Heart right ventricle (tissue), 16 donors: ENCODE measurements at regions not wholly inside any gene's neighbourhood (a gene's known extent, or its start where the extent isn't known, plus 50 kb on each side); places are given as distances from the start of the nearest gene placed in this dataset.

Experiments
- ATAC-seq, 8 donors: fragments of 200-7000 bp; cut with Tn5 transposase; one replicate each; pipeline ENCODE4 v1.9.1; 2020; ENCODE audit warnings: mild to moderate bottlenecking in 8 of 8, moderate library complexity in 8 of 8, moderate number of reproducible peaks in 1 of 8
- DNase-seq, 2 donors: peaks; one replicate each; pipeline ENCODE4 v3.0.0-alpha.2; 2020
- H3K27ac ChIP-seq, 10 donors: fragments of 200-600 bp; sonication (generic) in 2 of 10; one replicate each; pipeline versions ENCODE4 v1.5.0 to v1.8.0; 2020 to 2022; ENCODE audit warnings: mild to moderate bottlenecking in 3 of 10
- H3K27me3 ChIP-seq, 7 donors: fragments of 200-600 bp; one replicate each; pipeline ENCODE4 v1.8.0; 2021 to 2022; ENCODE audit warnings: mild to moderate bottlenecking in 2 of 7
- H3K36me3 ChIP-seq, 9 donors: fragments of 200-600 bp; sonication (generic) in 1 of 9; one replicate each; pipeline versions ENCODE4 v1.5.0 to v1.8.0; 2020 to 2022; ENCODE audit warnings: mild to moderate bottlenecking in 2 of 9
- H3K4me1 ChIP-seq, 9 donors: fragments of 200-600 bp; sonication (generic) in 1 of 9; one replicate each; pipeline versions ENCODE4 v1.5.0 to v1.8.0; 2020 to 2022; ENCODE audit warnings: mild to moderate bottlenecking in 4 of 9
- H3K4me3 ChIP-seq, 10 donors: fragments of 200-600 bp; sonication (generic) in 2 of 10; one replicate each; pipeline versions ENCODE4 v1.5.0 to v1.8.0; 2020 to 2022; ENCODE audit warnings: mild to moderate bottlenecking in 7 of 10, moderate library complexity in 2 of 10
- H3K9me3 ChIP-seq, 11 donors: fragments of 200-600 bp in 10 of 11; sonication (generic) in 2 of 11; one replicate each; pipeline versions ENCODE4 v1.5.0 to v1.8.0; 2013 to 2022; ENCODE audit warnings: mild to moderate bottlenecking in 2 of 11, control low read depth in 1 of 11, moderate library complexity in 1 of 11
- CTCF ChIP-seq, 9 donors: fragments of 200-600 bp; sonication (generic) in 2 of 9; IDR thresholded peaks; one replicate each; pipeline versions ENCODE4 v1.5.0 to v1.8.0; 2021 to 2022; ENCODE audit warnings: antibody characterized with exemption in 9 of 9, mild to moderate bottlenecking in 5 of 9, moderate library complexity in 1 of 9
- WGBS, 2 donors: extraction: QIAGEN DNeasy Blood & Tissue Kit; methylation state at CpG; one replicate each; pipeline ENCODE4 v1.1.7; 2013; ENCODE audit warnings: inconsistent platforms in 1 of 2; 5-methylcytosine and 5-hydroxymethylcytosine counted together
- intact Hi-C, 10 donors: fragments of 100-400 bp; cut with DNase I; formaldehyde crosslinking; loops; one replicate each; pipeline versions ENCODE4 v1.11.1 to v1.14.2; 2022
- donor health status: Arrhythmogenic right ventricular cardiomyopathy.
- donor health status: ischemic (EF 13 %, LVEDD 7.1; RV severe dilation, severe dysfunction).
- donor health status: healthy with polysubstance abuse.
- donor health status: DM: no; HTN: yes; CAD: no.
- donor health status: DM: no; HTN: no; CAD: no.
- donor health status: ischemic (EF 25% LVEDD 6.9; RV normal size, moderate dysfunction).
- donor health status: ischemic (EF 25% LVEDD 5.7; RV mildly dilated, moderate dysfunction).
- donor health status: healthy.
- donor health status: DM: yes; HTN: yes; CAD: no.
- donor health status: Ischemic cardiomyopathy.
- donor health status: ischemic (EF 35%, LVEDD 5.7; RV mildly dilated, moderate dysfunction).
- donor health status: nonischemic (EF 11% LVEDD 7.7; RV severe dilation, severe dysfunction).
- donor health status: DM: yes; HTN: yes; CAD: no.
- donor health status: PGD.
- donor health status: ischemic (EF 29% LVEDD 5.4; RV normal size, mild dysfunction).
- donor health status: nonischemic (EF 23%, LVEDD 6.1; RV moderate dilation, normal function).

DNA sequence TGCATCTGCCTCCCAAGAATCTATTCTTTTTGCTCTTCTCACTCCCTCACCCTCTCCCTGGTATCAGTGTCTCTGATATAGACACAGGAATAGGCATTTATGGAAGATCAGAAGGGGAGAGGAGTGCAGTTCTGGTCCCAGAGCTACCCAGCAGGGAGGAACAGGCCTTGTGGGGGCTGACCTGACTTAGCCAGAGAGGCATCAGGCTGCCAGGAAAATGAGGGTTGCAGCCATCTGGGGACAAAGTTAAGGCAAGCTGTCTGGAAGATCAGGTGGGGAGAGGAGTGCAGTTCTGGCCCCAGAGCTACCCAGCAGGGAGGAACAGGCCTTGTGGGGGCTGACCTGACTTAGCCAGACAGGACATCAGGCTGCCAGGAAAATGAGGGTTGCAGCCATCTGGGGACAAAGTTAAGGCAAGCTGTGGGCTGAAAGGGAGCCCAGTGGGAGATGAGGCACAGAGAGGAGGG lies 69.9 kb upstream of the HK2 start:
- H3K4me3 ChIP-seq = no peak overlapping the region
- no peak for TF ChIP-seq CTCF (IDR thresholded peaks at IDR 0.05)
- peak in 4 of 8 donors; percentile 7 to 59 (median 39) for ATAC-seq

GRCh38 chr2:74764429-74765272 lies 69.3 kb upstream of the HK2 start:
- no peak for TF ChIP-seq CTCF (IDR thresholded peaks at IDR 0.05)
- intact Hi-C loops = no loop called here
- Histone ChIP-seq H3K4me3 (no peak overlapping the region), H3K27me3 (peaks cover 0 to 2% (median 0%) of the 10 kb centered on the region in 7 donors), H3K9me3 (peaks cover 0 to 6% (median 0%) of the 10 kb centered on the region in 11 donors), H3K4me1 (peaks cover 0 to 24% (median 6%) of the 10 kb centered on the region in 9 donors), H3K36me3 (no peaks in the 10 kb centered on the region), H3K27ac (no peak overlapping the region)
- ATAC-seq (peak in 1 of 8 donors; percentile 16), DNase-seq (no peak)
- WGBS, 2 donors = 49 to 57% methylated on average over 5 of the region's 5 CpGs

More for the DNA sequence above, 69.9 kb upstream of the HK2 start:
- Histone ChIP-seq H3K27ac (no peak overlapping the region), H3K27me3 (peaks cover 0 to 2% (median 0%) of the 10 kb centered on the region in 7 donors), H3K9me3 (peaks cover 0 to 6% (median 0%) of the 10 kb centered on the region in 11 donors), H3K36me3 (no peaks in the 10 kb centered on the region), H3K4me1 (peaks cover 0 to 23% (median 6%) of the 10 kb centered on the region in 9 donors)
- intact Hi-C loops = no loop called here
- no peak for DNase-seq

- TF ChIP-seq CTCF (IDR thresholded peaks at IDR 0.05) = no peak
- Histone ChIP-seq H3K9me3 (peaks cover 0 to 6% (median 0%) of the 10 kb centered on the region in 11 donors), H3K4me3 (no peak overlapping the region), H3K4me1 (peaks cover 0 to 24% (median 6%) of the 10 kb centered on the region in 9 donors), H3K36me3 (no peaks in the 10 kb centered on the region), H3K27ac (no peak overlapping the region), H3K27me3 (no peaks in the 10 kb centered on the region)
- intact Hi-C loops = no loop called here
- WGBS, 2 donors = 92 to 93% methylated on average over 3 of the region's 3 CpGs
- ATAC-seq = no peak
- no peak for DNase-seq
These were observed 67.1 kb upstream of the HK2 start for GRCh38 chr2:74766780-74767179.

DNA sequence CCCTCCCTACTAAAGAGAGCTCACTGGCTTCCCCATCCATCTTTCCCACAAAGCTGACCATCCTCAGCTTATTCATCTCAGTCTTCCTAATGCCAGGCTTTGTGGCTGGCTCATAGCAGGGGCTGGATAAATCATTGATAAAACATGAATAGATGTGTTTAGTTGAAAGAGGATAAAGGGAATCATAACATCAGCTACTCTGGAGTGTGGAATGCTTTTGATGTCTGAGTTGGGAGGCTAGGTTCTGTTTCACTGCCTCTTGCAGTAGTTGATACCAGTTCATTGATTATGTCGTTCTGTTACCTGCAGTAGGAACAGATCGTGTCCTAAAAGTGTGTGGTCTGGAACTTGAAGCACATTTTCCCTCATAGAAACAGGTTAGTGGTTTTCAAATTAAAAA lies 66.3 kb upstream of the HK2 start:
- 70 to 86% methylated on average over 2 of the region's 2 CpGs for whole genome bisulfite sequencing, 2 donors
- Histone ChIP-seq H3K36me3 (no peaks in the 10 kb centered on the region), H3K9me3 (peaks cover 0 to 6% (median 0%) of the 10 kb centered on the region in 11 donors), H3K27ac (peak overlapping the region in 1 of 10 donors; percentile 44), H3K4me3 (no peak overlapping the region), H3K27me3 (no peaks in the 10 kb centered on the region), H3K4me1 (peaks cover 0 to 24% (median 6%) of the 10 kb centered on the region in 9 donors)
- no peak for DNase-seq
- no peak for TF ChIP-seq CTCF (IDR thresholded peaks at IDR 0.05)
- ATAC-seq = no peak
- intact Hi-C loops = no loop called here
